Fibroblast of lung (primary cell): ENCODE measurements at regions not wholly inside any gene's neighbourhood (a gene's known extent, or its start where the extent isn't known, plus 50 kb on each side); places are given as distances from the start of the nearest gene placed in this dataset.

Experiments
- DNase-seq, 2 donors: peaks; one replicate each; pipeline versions ENCODE4 v3.0.0 to v3.0.0-alpha.2; 2010; ENCODE audit warnings: low read depth in 2 of 2
- H2AFZ ChIP-seq: 2 replicates; pipeline ENCODE4 v1.5.1; 2012; ENCODE audit warnings: low read length, control low read depth, inconsistent platforms
- H3K27ac ChIP-seq: 2 replicates; pipeline ENCODE4 v1.5.1; 2011; ENCODE audit warnings: low read length, control low read depth; ENCODE audit not compliant: insufficient read depth
- H3K27me3 ChIP-seq: 2 replicates; pipeline ENCODE4 v1.5.1; 2011; ENCODE audit warnings: mild to moderate bottlenecking, low read length; ENCODE audit not compliant: control insufficient read depth, insufficient read depth
- H3K36me3 ChIP-seq: 2 replicates; pipeline ENCODE4 v1.5.1; 2011; ENCODE audit warnings: low read length; ENCODE audit not compliant: control insufficient read depth, insufficient read depth
- H3K4me1 ChIP-seq: 2 replicates; pipeline ENCODE4 v1.5.1; 2011; ENCODE audit warnings: low read length; ENCODE audit not compliant: control insufficient read depth, insufficient read depth; ENCODE audit errors: extremely low read depth
- H3K4me2 ChIP-seq: 2 replicates; pipeline ENCODE4 v1.5.1; 2011; ENCODE audit warnings: low read length, control low read depth; ENCODE audit not compliant: insufficient read depth; ENCODE audit errors: extremely low read depth
- H3K4me3 ChIP-seq, 4 experiments: fragments of 200-600 bp in 1 of 4; sonication (generic) in 1 of 4; replicated peaks in 1 of 4; 2 replicates each; pipeline ENCODE4 v1.5.1; 2011 to 2016; ENCODE audit warnings: low read length in 4 of 4, low read depth in 3 of 4, mild to moderate bottlenecking in 3 of 4, control low read depth in 2 of 4, inconsistent platforms in 1 of 4, mixed read lengths in 1 of 4; ENCODE audit not compliant: insufficient read depth in 1 of 4; ENCODE audit errors: control extremely low read depth in 1 of 4
- H3K79me2 ChIP-seq: 2 replicates; pipeline ENCODE4 v1.5.1; 2012; ENCODE audit warnings: mild to moderate bottlenecking, low read length, inconsistent platforms; ENCODE audit not compliant: control insufficient read depth, insufficient read depth
- H3K9ac ChIP-seq: 2 replicates; pipeline ENCODE4 v1.5.1; 2011; ENCODE audit warnings: mild to moderate bottlenecking, low read length, control low read depth; ENCODE audit not compliant: insufficient read depth
- H3K9me3 ChIP-seq: 2 replicates; pipeline ENCODE4 v1.5.1; 2012; ENCODE audit warnings: low read depth, low read length; ENCODE audit not compliant: control insufficient read depth, insufficient read depth
- H4K20me1 ChIP-seq: 2 replicates; pipeline ENCODE4 v1.5.1; 2011; ENCODE audit warnings: low read length; ENCODE audit not compliant: control insufficient read depth, insufficient read depth; ENCODE audit errors: extremely low read depth
- EZH2 ChIP-seq: IDR thresholded peaks from 2 replicates; pipeline ENCODE4 v1.5.1; 2012; ENCODE audit warnings: low read length, control low read depth, mild to moderate bottlenecking; ENCODE audit errors: missing control alignments
- TF ChIP-seq, protein P1 (sequence below), 2 donors: IDR thresholded peaks in 1 of 2; conservative IDR thresholded peaks in 1 of 2; 1 replicate in 1 of 2; 2 replicates in 1 of 2; pipeline ENCODE4 v1.5.1; 2011 to 2012; ENCODE audit warnings: low read length in 2 of 2, control low read depth in 1 of 2, inconsistent platforms in 1 of 2, low read depth in 1 of 2, mild to moderate bottlenecking in 1 of 2

DNA sequence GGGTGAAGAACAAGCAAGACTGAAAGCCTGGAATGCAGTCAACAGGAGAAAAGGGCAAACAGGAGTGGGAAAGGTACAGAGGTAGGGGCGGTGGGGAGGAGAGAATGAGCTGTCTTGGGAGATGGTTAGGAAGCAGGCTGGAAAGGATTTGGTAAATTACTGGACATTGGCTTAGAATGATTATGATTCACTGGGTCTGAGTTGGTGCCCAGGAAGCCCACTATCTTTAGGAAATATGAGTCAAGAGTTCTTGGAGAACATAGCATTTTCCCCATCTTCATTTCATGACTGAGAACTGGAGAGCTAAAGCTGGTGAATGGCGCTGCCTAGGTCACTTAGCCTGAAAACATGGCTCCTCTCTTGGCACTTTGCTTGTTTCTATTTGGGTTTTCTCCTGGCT is 74.7 kb upstream of the C3orf80 start:
- Histone ChIP-seq H4K20me1 (no peaks in the 10 kb centered on the region), H3K9me3 (no peaks in the 10 kb centered on the region), H3K36me3 (no peaks in the 10 kb centered on the region), H3K27me3 (no peaks in the 10 kb centered on the region), H3K4me3 (no peak overlapping the region), H3K9ac (no peak overlapping the region), H3K27ac (no peak overlapping the region), H3K79me2 (no peaks in the 10 kb centered on the region), H3K4me1 (no peaks in the 10 kb centered on the region), H2AFZ (no peak overlapping the region), H3K4me2 (no peak overlapping the region)
- peak; percentile 20 to 86 for DNase-seq
- TF ChIP-seq, protein P1, sequence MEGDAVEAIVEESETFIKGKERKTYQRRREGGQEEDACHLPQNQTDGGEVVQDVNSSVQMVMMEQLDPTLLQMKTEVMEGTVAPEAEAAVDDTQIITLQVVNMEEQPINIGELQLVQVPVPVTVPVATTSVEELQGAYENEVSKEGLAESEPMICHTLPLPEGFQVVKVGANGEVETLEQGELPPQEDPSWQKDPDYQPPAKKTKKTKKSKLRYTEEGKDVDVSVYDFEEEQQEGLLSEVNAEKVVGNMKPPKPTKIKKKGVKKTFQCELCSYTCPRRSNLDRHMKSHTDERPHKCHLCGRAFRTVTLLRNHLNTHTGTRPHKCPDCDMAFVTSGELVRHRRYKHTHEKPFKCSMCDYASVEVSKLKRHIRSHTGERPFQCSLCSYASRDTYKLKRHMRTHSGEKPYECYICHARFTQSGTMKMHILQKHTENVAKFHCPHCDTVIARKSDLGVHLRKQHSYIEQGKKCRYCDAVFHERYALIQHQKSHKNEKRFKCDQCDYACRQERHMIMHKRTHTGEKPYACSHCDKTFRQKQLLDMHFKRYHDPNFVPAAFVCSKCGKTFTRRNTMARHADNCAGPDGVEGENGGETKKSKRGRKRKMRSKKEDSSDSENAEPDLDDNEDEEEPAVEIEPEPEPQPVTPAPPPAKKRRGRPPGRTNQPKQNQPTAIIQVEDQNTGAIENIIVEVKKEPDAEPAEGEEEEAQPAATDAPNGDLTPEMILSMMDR (conservative IDR thresholded peaks at IDR 0.05 in 1 of 2, IDR thresholded peaks at IDR 0.05 in 1 of 2; ENCODE audit: low read depth in 1 of 2, low read length in 2 of 2): no peak
- no peak for TF ChIP-seq EZH2

GRCh38 chr3:160152638-160153037 is 72.6 kb upstream of the C3orf80 start:
- Histone ChIP-seq H3K36me3 (no peaks in the 10 kb centered on the region), H3K9me3 (no peaks in the 10 kb centered on the region), H3K79me2 (no peaks in the 10 kb centered on the region), H3K4me1 (no peaks in the 10 kb centered on the region), H3K4me2 (no peak overlapping the region), H4K20me1 (no peaks in the 10 kb centered on the region), H2AFZ (no peak overlapping the region), H3K27me3 (no peaks in the 10 kb centered on the region), H3K4me3 (no peak overlapping the region), H3K9ac (no peak overlapping the region), H3K27ac (no peak overlapping the region)
- no peak for TF ChIP-seq EZH2
- no peak for DNase-seq

- Histone ChIP-seq H3K27ac (no peak overlapping the region), H3K79me2 (no peaks in the 10 kb centered on the region), H3K27me3 (no peaks in the 10 kb centered on the region), H3K4me1 (no peaks in the 10 kb centered on the region), H3K4me2 (no peak overlapping the region), H3K4me3 (no peak overlapping the region), H2AFZ (no peak overlapping the region), H3K9me3 (no peaks in the 10 kb centered on the region), H3K36me3 (no peaks in the 10 kb centered on the region), H3K9ac (no peak overlapping the region), H4K20me1 (no peaks in the 10 kb centered on the region)
- DNase-seq: peak in 1 of 2 donors; percentile 88
- TF ChIP-seq, protein P1 (conservative IDR thresholded peaks at IDR 0.05 in 1 of 2, IDR thresholded peaks at IDR 0.05 in 1 of 2; ENCODE audit: low read depth in 1 of 2, low read length in 2 of 2): no peak
- TF ChIP-seq EZH2: no peak
Observed at GRCh38 chr3:160154033-160154432, 71.2 kb upstream of the C3orf80 start.
